ENCODE measurements at regions not wholly inside any gene's neighbourhood (a gene's known extent, or its start where the extent isn't known, plus 50 kb on each side); places are given as distances from the start of the nearest gene placed in this dataset.
"Not testable (repeated sequence)": the region's sequence is repeated elsewhere in the genome, so short reads cannot be mapped to it uniquely, and the experiment has no call there.

DNA sequence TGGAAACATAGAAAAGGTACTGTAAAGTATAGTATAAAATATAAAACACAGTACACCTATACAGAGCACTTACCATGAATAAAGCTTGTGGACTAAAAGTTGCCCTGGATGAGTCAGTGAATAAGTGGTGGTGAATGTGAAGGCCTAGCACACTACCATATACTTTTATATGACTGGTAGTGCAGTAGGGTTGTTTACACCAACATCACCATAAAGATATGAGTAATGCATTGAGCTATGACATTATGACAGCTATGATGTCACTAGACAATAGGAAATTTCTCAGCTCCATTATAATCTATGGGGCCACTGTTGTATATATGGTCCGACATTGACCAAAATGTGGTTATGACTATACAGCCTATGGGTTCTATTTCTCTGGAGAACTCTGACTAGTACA, 291.8 kb upstream of the ACTBL2 start:
- no peak for DNase-seq

DNA sequence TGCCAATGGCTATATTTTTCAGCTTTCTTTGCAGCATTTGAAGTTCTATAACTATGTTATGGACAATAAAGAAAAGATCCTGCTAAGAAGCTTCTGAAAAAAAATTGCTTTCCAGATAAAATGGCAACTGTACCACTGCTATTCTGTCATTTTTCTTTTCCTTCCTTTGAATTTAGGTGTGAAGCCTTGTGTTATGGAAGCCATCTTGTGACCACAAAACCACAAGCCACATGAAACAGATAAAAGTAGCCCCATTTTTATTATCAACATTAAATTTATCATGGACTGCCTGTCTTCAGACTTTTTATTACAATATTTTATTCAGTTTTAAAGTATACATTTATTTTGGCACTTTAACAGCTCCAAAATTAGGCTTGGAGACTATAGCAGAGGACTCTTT, 289.9 kb upstream of the ACTBL2 start:
- no peak for DNase-seq

DNA sequence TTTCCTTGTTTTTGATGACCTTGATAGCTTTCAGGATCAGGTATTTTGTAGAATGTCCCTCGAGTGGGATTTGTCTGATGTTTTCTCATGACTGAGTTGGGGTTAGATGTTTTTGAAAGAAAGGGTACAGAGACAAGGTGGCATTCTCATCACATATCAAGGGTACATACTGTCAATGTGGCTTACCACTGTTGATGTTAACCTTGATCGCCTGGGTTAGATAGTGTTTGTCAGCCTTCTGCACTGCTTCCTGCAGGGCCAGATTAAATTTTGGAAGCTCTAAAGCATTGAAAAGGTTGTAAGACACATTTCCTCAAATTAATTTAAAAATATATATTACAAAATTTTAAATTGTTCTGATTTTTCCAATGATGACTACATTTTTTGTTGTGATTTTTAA, 287.4 kb upstream of the ACTBL2 start:
- no peak for DNase-seq

DNA sequence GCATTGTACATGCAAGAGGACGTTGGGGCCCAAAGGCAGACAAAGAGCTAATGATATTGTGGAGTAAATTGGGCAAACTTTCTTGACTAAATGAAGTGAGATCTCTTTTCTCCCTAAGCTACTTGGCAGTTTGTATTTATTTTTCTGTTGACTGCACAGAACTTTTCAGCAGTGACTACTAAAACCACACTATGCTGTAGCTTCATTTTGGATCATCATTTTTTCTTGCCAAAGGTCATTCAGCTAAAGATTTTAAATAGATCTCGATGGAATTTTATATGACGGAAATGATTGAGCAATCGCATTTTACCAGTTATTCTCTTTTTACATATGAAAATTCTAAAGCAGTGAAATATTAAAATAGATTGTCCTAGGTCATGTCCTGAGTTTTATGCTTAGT, 286.1 kb upstream of the ACTBL2 start:
- no peak for DNase-seq

DNA sequence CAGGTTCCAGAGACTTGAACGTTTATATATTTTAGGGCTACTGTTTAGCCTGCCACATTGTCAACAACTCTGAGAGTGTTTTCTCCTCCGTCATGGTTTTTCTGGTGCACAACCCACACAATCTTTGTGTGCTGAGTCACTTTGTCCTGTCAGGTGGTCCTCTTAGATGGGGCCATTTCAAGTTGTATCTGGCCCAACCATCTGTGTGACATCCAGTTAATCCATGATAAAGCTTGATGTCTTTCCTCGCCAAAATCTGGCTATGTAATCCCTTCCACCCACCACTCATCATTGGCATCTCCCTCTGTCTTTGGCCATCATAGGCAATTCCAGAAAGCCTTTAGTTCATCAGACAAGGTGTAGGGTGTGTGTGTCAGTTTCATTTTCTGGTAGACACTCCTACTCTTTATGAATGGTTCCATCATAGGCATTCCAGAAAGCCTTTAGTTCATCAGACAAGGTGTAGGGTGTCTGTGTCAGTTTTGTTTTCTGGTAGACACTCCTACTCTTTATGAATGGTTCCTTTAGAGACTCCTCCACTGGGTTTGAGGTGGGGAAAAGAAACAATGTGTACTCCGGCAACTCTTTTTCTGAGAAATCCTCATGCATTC, 282.0 kb upstream of the ACTBL2 start:
- no peak for DNase-seq

DNA sequence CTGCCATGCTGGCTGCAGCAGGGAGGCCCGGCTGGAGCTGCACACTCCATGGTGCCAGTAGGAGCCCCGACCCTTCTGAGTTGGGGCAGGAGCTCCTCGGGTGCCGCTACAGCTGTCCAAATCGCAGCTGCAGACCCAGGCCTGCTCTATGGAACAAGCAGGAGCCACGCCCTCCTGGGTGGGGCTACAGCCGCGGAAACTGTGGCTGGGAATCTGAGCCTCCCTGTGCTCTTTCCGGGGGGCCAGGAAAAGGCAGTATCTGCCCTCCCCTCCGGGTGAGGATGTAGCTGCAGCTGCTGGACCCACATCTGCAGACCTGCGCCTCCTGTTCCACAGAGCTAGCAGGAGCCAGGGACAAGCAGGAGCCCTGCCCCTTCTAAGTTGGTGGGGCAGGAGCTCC, 278.9 kb upstream of the ACTBL2 start:
- no peak for DNase-seq

DNA sequence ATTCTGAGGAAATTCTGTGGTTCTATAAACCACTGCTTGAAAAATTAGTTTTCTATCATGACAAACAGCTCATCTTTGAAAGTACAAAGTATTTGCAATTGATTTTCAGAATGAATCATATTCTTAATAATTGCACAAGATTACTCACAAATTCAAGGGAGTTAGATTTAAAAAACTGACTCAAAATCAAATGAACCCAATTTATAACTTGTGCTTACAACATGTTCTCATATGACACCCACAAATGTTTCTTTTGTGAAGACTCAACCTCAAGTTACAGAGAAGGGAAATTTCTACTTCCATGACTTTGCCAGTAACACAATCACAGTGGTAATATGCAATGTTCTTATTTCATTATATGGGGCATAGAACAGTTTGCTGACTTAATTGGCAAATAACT, 272.0 kb upstream of the ACTBL2 start:
- no peak for DNase-seq

DNA sequence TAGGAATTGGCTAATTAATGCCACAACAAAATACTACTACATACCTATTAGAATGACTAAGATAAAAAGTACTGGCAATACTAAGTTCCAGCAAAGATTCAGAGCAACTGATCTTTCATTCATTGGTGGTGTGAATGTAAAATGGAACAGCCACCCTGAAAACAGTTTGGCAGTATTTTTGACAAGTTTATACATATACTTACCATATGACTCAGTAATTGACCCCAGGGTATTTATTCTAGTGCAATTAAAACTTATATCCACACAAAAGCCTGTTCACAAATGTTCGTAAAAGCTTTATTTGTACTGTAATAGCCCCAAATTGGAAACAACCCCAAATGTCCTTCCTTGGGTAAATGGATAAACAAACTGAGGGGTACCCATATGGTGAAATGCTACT, 270.8 kb upstream of the ACTBL2 start:
- no peak for DNase-seq

DNA sequence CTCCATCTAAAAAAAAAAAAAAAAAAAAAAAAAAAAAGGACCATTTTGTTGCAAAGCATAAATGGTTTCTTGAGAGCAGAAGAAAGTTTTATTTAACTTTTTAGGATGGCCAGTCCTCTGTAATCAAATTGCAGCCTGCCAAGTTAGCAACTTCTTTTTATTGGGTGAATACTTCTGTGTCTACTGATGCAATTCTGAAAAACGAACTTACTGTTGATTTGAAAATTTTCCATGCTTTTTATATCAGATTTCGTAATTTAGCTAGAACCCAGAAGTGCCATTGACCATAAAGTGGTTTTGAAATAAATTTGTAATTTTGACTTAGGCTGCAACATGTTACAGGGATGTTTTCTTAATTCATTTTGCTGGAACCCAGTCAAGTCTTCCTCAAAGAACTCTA, 269.1 kb upstream of the ACTBL2 start:
- DNase-seq, result no peak

DNA sequence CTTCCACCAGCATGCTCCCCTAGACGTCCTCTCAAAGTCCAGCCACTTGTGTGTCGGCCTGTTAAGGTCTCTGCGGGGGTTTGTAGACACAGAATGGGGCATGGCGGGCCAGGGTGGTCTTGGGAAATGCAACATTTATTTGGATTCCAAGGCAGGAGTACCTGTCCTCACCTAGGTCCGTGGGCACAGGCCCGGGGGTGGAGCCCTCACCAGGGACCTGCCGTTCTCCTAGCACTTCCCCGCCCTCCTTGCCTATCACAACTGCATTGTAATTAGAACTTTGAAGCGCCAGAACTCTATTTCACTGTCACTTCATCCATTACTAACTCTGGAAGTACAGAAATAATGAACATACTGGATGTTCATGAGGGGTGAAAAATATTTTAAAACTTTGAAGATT, 268.3 kb upstream of the ACTBL2 start:
- no peak for DNase-seq

DNA sequence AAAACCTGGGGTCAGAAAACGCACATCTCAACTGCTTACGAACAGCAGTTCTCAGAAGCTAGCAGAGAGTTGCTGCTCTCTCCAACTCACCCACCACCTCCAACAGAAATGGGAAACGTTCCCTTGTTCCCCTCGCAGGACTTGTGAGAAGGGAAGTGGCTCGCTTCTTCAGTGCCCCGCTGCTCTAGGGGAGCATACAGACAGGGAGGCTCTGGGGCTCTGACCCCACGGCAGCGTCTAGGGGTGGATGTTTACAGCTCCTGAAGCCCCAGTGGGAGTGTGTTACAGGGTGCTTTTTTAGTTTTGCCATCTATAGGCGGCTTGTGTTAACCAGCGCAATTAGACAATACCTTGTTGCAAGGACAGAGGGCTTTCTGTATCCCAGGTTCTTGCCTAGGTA, 267.7 kb upstream of the ACTBL2 start:
- no peak for DNase-seq

DNA sequence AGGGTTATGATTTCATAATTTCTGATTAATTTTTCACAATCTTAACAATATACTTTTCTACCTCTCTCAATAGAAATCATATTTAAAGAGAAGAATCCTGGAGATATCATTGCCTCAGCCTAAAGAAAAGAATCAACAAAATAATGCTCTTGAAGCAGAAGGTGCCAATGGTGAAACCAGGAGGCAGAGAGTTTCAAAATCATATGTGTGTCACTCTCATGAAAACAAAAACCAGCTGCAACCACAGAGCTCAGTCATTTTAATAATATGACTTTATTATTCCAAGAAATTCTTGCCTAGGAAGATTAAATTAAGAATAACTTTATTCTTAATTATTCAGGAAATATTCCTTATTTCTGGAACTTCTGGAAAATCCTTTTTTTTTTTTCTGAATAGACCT, 266.8 kb upstream of the ACTBL2 start:
- DNase-seq, result no peak

DNA sequence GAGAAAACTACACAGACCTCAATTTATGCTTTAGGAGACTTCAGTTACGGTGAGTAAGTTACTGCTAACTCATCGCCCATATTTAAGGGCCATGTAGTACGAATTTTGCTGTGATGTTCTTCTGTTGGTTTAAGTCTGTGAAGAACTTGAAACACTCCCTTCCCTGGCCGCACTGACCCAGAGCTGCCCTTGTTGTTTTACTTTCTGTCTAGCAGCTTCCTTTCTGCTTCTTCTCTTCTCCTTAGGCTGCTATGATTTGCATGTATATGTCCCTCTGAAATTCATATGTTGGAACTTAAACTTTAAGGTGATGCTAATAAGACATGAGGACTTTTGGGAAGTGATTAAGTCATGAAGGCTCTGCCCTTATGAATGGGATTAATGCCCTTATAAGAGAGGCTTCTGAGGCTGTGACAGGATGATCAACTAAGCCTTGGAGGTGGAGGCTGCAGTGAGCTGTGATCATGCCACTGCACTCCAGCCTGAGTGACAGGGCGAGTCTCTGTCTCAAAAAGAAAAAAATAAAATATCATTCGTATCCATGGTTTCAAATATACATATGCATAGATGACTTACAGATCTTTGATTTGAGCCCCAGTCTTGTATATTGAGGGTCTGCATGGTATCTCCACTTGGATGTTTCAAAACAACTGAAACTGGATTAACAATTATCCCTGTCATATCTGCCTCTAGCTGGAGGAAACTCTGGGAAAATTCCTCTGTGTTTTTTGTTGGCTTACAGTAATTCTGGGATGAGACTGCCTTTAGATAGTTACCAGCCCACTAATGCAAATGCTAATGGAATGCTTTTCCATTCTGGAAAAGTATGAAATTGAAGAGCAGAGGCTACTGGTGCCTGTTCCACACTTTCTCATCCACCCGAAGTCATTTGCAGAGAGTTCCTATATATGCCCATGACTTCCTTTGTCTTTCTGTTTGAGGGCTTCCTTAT, 263.4 kb upstream of the ACTBL2 start:
- no peak for DNase-seq

DNA sequence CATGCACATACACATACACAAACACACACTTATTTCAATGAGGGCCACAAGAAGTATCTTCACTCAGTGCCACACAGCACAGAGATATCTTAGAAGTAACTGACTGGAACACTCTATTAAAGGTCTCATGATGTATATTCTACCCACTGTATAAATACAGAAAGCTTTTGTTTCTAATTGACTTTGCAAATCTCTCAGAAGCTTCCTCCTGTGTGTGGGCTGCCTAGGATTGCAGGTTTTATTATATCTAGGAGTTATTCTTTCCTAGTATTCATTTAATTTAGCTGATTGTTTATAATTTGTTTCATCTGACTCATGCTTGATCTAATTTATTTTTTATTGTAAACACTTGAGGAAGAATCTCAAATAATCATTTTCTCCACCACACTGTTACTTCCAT, 262.4 kb upstream of the ACTBL2 start:
- DNase-seq, result no peak

DNA sequence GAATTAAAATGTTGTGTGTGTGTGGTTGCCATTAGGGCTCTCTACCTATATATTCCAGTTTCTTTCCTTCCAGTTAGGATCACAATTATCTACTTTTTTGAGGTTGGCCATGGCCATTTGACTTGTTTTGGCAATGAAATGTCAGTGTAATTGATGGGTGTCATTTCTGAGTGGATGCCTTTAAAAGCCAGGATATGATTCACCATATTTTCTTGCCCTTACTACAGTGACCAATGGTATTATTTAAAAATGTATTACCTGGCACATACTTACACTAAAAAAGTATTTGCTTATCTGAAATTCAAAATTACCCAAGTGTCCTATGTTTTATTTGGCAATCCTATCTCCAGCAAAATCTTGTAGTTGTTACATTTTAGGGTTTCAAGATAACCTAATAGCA, 258.7 kb upstream of the ACTBL2 start:
- no peak for DNase-seq

DNA sequence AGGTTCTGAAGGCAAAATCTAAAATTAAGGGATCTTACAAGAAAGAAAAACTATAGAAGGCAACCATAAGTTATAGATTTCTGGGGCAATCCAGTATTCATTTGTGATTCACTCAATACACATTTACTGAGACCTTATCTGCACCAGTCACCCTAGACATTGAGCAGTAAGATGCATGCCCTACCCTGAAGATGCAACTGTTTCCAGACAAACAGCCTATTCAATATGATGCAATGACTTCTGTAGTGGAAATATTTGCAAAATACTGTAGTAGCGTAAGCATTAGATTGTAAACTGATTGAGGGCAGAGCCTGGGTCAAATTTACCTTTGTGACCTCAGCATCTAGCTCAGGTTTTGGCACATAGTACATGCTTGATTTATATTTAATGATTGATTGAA, 256.2 kb upstream of the ACTBL2 start:
- no peak for DNase-seq

DNA sequence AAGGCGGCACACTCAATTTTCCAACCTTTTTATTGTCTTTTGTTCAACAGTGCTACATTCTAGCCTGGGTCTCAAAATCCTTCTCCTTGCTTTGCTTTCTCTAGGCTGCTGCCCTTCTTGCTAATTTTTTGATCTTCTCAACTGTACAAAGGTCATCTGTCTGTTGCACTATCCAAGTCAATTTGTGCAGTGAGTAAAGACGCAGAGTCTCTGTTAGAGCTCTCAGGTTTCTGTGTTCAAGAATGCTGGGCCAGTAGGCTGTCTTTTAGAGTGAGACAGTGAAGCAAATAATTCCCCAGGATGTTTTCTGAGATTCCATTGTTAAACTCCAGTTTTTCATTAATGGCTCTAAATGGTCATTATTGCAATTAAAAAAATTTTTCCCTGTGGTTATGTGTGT, 255.7 kb upstream of the ACTBL2 start:
- DNase-seq, result no peak

DNA sequence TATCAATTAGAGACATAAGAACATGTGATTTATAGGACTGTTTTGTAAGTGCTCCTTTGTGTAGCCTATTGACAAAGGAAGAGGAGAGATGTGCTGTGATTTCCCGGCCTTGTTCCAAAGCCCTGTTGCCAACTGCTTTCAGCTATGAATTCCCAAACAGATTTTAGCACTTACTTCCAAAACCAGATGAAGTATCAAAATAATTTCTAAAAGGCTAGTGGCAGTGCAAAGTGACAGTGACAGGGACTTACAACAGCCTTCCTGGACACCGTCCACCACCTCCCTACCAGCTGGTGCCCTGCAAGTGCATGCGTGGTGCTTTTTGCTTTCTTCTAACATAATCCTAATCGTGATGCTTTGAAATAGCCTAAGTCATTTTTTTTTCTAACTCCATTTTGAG, 254.1 kb upstream of the ACTBL2 start:
- no peak for DNase-seq

DNA sequence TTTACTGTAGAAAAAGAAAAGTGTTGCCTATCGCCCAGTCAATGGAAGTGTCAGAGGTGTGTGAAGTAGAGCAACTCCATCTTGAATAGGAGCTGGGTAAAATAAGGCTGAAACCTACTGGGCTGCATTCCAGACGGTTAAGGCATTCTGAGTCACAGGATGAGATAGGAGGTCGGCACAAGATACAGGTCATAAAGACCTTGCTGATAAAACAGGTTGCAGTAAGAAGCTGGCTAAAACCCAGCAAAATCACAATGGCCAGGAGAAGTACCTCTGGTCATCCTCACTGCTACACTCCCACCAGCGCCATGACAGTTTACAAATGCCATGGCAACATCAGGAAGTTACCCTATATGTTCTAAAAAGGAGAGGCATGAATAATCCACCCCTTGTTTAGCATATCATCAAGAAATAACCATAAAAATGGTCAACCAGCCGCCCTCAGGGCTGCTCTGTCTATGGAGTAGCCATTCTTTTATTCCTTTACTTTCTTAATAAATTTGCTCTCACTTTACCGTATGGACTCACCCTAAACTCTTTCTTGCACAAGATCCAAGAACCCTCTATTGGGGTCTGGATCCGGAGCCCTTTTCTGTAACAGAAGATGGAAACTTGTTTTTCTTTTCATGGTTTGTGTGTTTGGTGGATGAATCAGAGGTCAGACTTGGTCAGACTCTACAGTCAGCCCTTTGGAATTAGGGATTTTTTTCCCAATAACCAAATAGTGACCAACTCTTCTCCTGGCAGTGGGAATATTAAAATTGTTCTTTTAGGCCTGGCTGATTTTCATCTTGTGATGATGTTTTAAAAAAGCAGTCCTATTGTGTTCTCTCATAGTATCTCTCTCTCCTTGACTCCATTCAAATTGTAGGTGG, 252.9 kb upstream of the ACTBL2 start:
- not testable (repeated sequence) for DNase-seq

DNA sequence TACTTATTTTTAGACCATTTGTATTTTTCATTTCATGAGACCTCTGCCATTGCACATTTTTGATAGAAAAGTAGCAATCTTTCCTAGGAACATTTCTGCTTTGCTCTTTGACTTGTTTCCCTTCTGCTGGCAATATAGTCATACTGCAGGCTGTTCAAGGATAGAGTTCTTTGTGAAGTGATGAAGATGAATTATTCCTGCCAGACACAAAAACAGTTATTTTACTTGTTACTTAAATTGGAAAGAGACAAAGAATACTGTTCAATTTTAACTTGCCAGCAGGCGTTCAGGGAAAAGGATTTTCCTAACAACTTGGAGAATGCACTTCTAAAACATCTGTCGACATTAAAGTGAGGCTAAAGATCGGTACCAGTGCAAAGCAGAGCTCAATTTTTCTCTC, 251.7 kb upstream of the ACTBL2 start:
- DNase-seq, result no peak

DNA sequence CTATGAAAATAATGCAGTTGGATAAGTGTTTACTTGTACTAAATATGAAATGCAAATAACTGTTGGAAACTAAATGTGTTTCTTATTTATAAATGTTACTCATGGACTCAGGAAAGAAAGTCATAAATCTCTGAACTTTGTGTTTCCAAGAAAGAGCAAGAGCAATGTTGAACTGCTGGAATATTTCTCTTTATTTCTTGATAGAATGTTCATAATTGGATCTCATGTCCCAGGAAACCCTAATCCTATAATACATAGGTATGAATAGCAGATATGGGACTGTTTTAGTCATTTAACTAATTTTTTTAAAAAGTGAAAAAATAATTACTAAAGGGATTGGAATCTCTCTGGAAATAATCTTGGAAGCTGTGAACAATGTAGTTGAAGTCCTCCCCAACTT, 245.0 kb upstream of the ACTBL2 start:
- no peak for DNase-seq

DNA sequence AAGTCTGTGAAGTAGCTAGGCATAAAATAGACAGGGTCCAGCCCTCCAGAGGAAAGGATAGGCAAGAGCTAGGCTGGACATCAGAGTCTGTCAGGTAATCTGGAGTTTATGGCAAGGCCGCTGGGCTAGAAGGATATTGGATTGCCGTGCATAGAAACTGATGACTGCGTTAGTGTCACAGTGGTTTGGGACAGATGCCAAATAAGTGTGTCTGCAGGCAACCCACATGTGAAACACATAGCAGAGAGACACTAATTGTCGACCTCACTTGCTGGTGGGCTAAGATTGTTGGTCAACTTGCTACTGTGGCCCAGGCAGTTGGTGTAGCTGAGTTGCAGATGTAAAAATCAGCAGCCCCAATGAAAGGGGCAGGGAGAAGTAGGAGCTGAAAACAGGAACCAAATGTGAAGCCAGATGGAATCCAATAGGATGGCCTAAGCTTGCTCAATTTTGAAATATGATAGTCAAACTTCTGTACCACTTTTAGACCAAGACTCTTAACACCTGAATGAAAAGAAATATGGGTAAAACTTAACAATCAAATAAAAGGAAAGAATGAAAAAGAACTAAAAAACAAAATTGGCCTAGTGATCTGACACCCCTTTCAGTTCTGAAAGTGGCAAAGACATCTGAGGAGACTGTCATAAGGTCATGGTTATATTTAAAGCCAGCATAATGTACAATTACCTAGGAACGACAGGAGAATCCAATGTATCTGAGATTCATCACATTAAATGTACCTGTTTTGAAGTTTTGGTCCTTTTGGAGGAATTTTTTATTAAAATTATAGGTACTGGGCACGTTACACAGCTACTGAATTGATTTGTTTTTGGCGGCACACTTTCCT, 243.3 kb upstream of the ACTBL2 start:
- DNase-seq, result no peak

DNA sequence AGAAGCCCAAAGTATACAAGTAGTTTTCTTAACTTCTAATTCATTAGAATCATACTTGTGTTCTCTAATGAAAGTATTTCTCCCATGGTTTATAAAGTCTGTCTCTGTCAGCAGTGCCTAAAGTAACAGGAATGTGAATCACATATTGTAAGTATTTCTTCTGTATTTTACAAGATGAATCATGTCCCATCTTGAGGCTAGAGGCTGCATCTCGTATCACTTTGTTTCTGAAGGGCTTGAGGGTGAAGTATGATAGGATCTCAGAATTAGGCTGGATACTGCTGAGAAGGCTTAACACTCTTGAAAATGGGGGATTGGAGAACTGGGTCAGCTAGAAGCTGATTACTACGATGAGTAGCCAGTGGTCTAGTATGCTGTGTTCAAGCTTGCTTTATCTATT, 242.2 kb upstream of the ACTBL2 start:
- no peak for DNase-seq
